ENCODE measurements at regions not wholly inside any gene's neighbourhood (a gene's known extent, or its start where the extent isn't known, plus 50 kb on each side); places are given as distances from the start of the nearest gene placed in this dataset.

GRCh38 chr9:108168236-108168850 is 678.8 kb upstream of the KLF4 start:
- DNase-seq (ENCODE audit: low spot score) (no peak), ATAC-seq (no peak), FAIRE-seq (no peak)
- TF ChIP-seq ELF4 (CRISPR knock-in tag; IDR thresholded peaks at IDR 0.05; ENCODE audit: borderline replicate concordance) (no peak), ZNF768 (CRISPR knock-in tag; IDR thresholded peaks at IDR 0.05) (no peak), GABPB1 (CRISPR knock-in tag; IDR thresholded peaks at IDR 0.05) (no peak), ZNF34 (CRISPR knock-in tag; IDR thresholded peaks at IDR 0.05; ENCODE audit: borderline replicate concordance) (no peak), HIVEP1 (CRISPR knock-in tag; IDR thresholded peaks at IDR 0.05) (no peak), POLR2A (IDR thresholded peaks at IDR 0.05; ENCODE audit: insufficient read depth in 1 of 2, low read depth in 2 of 2, low read length in 2 of 2) (no peak), AHDC1 (CRISPR knock-in tag; IDR thresholded peaks at IDR 0.05; ENCODE audit: borderline replicate concordance) (no peak)
- Histone ChIP-seq H3K9ac (ENCODE audit: insufficient read depth, low read depth, low read length) (no peak overlapping the region), H3K4me2 (ENCODE audit: low read depth, low read length) (no peak overlapping the region), H2AFZ (ENCODE audit: low read length) (no peak overlapping the region), H4K20me1 (ENCODE audit: insufficient read depth, low read length) (no peaks in the 10 kb centered on the region), H3K27me3 (ENCODE audit: control insufficient read depth in 1 of 2, insufficient read depth in 2 of 2, low read length in 2 of 2) (no peaks in the 10 kb centered on the region), H3K36me3 (replicated peaks in 1 of 2; ENCODE audit: control insufficient read depth in 1 of 2, insufficient read depth in 2 of 2, low read length in 2 of 2) (no peaks in the 10 kb centered on the region), H3K4me1 (ENCODE audit: insufficient read depth, low read length) (peaks cover 11% of the 10 kb centered on the region), H3K79me2 (ENCODE audit: insufficient read depth, low read length) (no peaks in the 10 kb centered on the region), H3K27ac (ENCODE audit: extremely low read length, insufficient read depth, low read length) (no peak overlapping the region), H3K9me3 (ENCODE audit: low read length) (no peaks in the 10 kb centered on the region), H3K4me3 (replicated peaks in 1 of 3; ENCODE audit: insufficient read depth in 1 of 3, low read depth in 2 of 3, low read length in 3 of 3) (no peak overlapping the region)
- intact Hi-C loops (cut with micrococcal nuclease; ENCODE audit: unreplicated experiment) (no loop called here), in situ Hi-C loops (cut with HindIII; ENCODE audit: extremely low pct_ligation_motif_present, low pct_unique_long_range_greater_than_20kb) (no loop called here)
- CTCF ChIA-PET (ENCODE audit: low intra/inter-chr PET ratio, low total read pairs), result no interaction called here
- no TSS peak for BruUV-seq (replicated peaks)
- POLR2A ChIA-PET, result no interaction called here
- 29% methylated on average over 3 of the region's 3 CpGs for WGBS (ENCODE audit: low lambda C conversion rate)

All from HepG2 (cell line).